GM13977 (cell line): ENCODE measurements at regions not wholly inside any gene's neighbourhood (a gene's known extent, or its start where the extent isn't known, plus 50 kb on each side); places are given as distances from the start of the nearest gene placed in this dataset.

Experiments
- DNase-seq: peaks from one replicate; pipeline ENCODE4 v3.0.0; 2012; ENCODE audit warnings: low spot score
- CTCF ChIP-seq: IDR thresholded peaks from 2 replicates; pipeline ENCODE4 v1.5.1; 2012; ENCODE audit warnings: mild to moderate bottlenecking, control low read depth; ENCODE audit not compliant: insufficient read depth; ENCODE audit errors: extremely low read depth, missing control alignments
- in situ Hi-C: fragments of 300-500 bp; cut with MboI; formaldehyde crosslinking; loops from one replicate; pipeline ENCODE4 v1.12.0; 2022; ENCODE audit warnings: low sequenced_read_pairs, low pct_unique_long_range_greater_than_20kb, mixed read lengths, inconsistent platforms; ENCODE audit not compliant: unreplicated experiment

DNA sequence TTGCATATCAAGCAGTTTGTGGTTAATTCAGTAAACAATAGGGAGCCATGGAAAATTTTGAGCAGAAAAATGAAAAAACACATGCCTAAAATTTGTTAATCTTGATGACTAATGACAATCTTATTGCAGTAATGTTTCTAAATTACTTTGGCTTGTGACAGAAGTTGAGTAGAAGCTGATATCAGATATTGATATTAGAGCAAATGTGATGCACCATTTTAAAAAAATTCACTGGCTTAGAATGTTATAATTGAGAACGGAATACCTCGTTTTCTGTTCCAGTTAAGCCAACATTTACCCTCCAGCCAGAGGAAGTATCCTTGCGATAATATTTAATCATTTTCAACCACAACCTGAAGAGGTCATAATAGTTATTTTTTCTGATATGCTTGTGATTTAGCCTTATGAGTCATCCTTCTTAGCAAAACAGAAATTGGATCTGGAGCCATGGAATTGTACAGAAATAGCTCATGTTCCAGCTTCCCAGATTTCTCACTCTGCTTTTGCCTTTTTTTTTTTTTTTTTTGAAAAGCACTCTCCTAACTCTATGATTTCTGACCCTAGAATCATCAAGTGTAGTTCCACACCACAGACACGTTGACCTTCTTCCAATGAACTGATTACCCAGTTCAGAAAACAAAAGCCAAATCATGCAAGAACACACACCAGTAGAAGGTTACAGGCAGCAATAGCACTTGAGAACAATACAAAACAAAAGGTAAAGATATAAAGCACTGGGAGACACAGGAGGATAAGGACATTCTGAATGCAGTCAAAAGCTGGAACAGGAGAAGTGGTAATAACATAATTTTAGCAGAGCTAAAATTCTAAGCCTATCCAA lies 96.8 kb upstream of the PHYHIPL start:
- no peak for DNase-seq
- in situ Hi-C loops, result no loop called here

DNA sequence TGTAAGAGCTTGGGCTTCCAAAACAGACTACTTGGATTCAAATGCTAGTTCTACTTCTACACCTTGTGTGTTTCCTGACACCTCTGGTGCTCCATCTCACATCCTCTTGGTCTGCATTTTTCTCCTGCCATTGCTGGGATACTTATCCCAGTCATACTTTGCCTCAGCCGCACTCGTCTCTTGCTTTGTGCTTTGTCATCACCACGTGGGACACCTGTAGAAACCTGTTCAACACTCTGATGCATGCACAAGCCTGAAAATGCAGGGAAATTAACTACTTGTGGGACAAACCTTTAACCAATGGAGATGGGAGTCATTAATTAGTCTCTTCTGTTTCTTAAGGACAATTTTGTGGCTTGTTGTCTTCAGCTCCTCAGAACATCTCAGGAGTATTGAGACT lies 94.2 kb upstream of the PHYHIPL start:
- no peak for TF ChIP-seq CTCF
- DNase-seq, result no peak
- in situ Hi-C loops, result no loop called here

More for the DNA sequence above, 96.8 kb upstream of the PHYHIPL start:
- no peak for TF ChIP-seq CTCF

- no peak for TF ChIP-seq CTCF
- in situ Hi-C loops, result no loop called here
- DNase-seq, result no peak
Observed at GRCh38 chr10:59085054-59085453, 91.4 kb upstream of the PHYHIPL start.

DNA sequence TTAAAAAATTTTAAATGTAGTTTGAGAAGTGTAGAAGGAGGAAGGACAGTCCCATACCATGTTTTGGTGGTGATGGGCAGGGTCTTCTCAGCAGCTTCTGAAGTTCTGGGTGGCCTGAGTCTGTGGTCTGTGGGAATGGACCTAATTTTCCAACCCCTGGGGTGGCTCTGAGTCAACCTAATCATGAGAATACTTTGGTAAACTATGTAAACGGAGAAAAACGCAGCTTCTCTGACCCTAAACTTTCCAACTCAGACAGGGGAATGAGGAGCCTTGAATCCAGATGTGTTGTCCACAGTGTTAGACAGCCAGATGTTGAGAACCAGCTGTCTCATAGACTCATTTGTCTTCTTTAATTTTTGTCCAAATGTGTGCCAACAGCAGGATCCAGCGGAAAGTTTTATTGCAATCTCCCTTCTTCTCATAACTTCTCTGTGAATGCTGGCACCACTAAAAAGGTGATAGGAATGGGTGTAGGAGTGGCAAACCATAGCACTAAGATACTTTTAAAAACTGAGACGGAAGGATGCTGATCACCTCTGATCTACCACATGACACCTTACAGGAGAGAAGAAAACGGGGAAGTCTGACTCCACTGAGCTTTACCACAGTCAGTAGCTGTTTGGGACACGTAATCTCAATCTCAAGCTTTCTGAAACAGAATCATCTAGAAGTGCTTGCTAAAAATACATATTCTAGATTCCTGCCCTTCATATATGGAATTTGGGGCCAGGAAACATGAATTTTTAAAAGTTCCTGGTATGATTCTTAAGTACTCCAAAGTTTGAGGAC lies 90.5 kb upstream of the PHYHIPL start:
- in situ Hi-C loops, result no loop called here
- TF ChIP-seq CTCF, result no peak

DNA sequence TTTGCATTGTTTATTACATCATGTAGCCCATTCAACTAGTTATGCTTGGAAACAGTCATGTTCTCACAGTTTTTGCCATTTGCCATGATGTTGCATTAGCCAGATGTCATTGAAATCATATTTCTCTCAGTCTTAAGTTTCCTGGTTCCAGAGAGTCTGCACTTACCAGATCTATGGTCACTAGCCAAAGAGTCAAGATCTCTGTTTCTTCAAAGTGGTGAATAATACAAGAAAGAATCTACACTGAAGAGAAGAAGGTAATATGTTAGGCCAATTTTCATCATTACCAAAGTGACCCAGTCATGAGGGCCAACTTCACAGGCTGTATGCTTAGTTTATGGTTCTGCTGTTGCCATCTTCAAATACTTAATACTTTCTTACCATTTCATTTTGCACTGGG lies 89.0 kb upstream of the PHYHIPL start:
- no peak for TF ChIP-seq CTCF
- DNase-seq, result no peak
- in situ Hi-C loops, result no loop called here

More for the DNA sequence above, 90.5 kb upstream of the PHYHIPL start:
- DNase-seq, result no peak

GRCh38 chr10:59088912-59089573 lies 87.4 kb upstream of the PHYHIPL start:
- no peak for TF ChIP-seq CTCF
- in situ Hi-C loops, result no loop called here
- no peak for DNase-seq
